ENCODE measurements at regions not wholly inside any gene's neighbourhood (a gene's known extent, or its start where the extent isn't known, plus 50 kb on each side); places are given as distances from the start of the nearest gene placed in this dataset.

GRCh38 chr3:102532901-102533300 is 98.1 kb downstream of the ZPLD1 start:
- no peak for FAIRE-seq
- Histone ChIP-seq H3K79me2 (ENCODE audit: control insufficient read depth in 1 of 2, insufficient read depth in 2 of 2, low read length in 2 of 2) (no peaks in the 10 kb centered on the region), H3K79me1 (ENCODE audit: low read depth, low read length) (no peaks in the 10 kb centered on the region), H2AFZ (ENCODE audit: low read length) (no peak overlapping the region), H3K4me1 (replicated peaks in 1 of 4; ENCODE audit: control insufficient read depth in 3 of 4, insufficient read depth in 4 of 4, low read length in 3 of 4) (no peaks in the 10 kb centered on the region), H3K27me3 (replicated peaks in 1 of 4; ENCODE audit: control insufficient read depth in 3 of 4, extremely low read depth in 1 of 4, insufficient read depth in 3 of 4, low read length in 3 of 4) (no peaks in the 10 kb centered on the region), H3K56ac (replicated peaks; ENCODE audit: insufficient read length, low read depth, low read length) (no peak overlapping the region), H4K8ac (ENCODE audit: extremely low read depth, insufficient read depth, low read length) (no peak overlapping the region), H3K9me3 (ENCODE audit: insufficient read depth in 2 of 2, low read depth in 1 of 2, low read length in 1 of 2) (no peaks in the 10 kb centered on the region), H3K23me2 (ENCODE audit: low read depth, low read length) (no peaks in the 10 kb centered on the region; the same call in 1 of the 2 replicates), H2BK15ac (ENCODE audit: low read length) (no peak overlapping the region), H3K27ac (ENCODE audit: low read depth, low read length) (no peak overlapping the region), H3K9ac (replicated peaks in 1 of 4; ENCODE audit: extremely low read depth in 1 of 4, low read depth in 3 of 4, low read length in 3 of 4) (no peak overlapping the region), H4K20me1 (replicated peaks in 1 of 2; ENCODE audit: control insufficient read depth in 1 of 2, insufficient read depth in 2 of 2, low read length in 2 of 2) (no peaks in the 10 kb centered on the region), H3K18ac (ENCODE audit: extremely low read depth, low read length) (no peak overlapping the region), H3K14ac (ENCODE audit: insufficient read length) (no peak overlapping the region), H3K4me2 (ENCODE audit: insufficient read depth in 1 of 2, low read depth in 2 of 2, low read length in 2 of 2) (no peak overlapping the region), H2BK5ac (ENCODE audit: low read depth, low read length) (no peak overlapping the region), H3K36me3 (ENCODE audit: control insufficient read depth in 2 of 4, insufficient read depth in 4 of 4, low read length in 3 of 4) (no peaks in the 10 kb centered on the region), H4K5ac (ENCODE audit: insufficient read length, low read depth, low read length) (no peak overlapping the region), H4K91ac (replicated peaks; ENCODE audit: insufficient read length, low read length) (no peak overlapping the region), H3K23ac (ENCODE audit: insufficient read length) (no peak overlapping the region), H2AK5ac (ENCODE audit: low read depth, low read length) (no peak overlapping the region), H3K4me3 (ENCODE audit: extremely low read depth in 1 of 4, insufficient read depth in 2 of 4, low read depth in 3 of 4, low read length in 4 of 4) (no peak overlapping the region), H2BK20ac (ENCODE audit: low read length) (no peak overlapping the region), H2BK120ac (replicated peaks; ENCODE audit: low read depth, low read length) (no peak overlapping the region), H3K4ac (replicated peaks; ENCODE audit: insufficient read length, low read depth, low read length) (no peak overlapping the region), H2BK12ac (ENCODE audit: low read depth, low read length) (no peak overlapping the region)
- DNase-seq (ENCODE audit: low read depth in 1 of 2, low spot score in 2 of 2) = no peak
- TF ChIP-seq SP1 (IDR thresholded peaks at IDR 0.05; ENCODE audit: low read depth, low read length) (no peak), MAFK (IDR thresholded peaks at IDR 0.05; ENCODE audit: low read depth, low read length) (no peak)
- CTCF ChIA-PET (ENCODE audit: partially characterized antibody) = no interaction called here
- POLR2A ChIA-PET (ENCODE audit: partially characterized antibody) = no interaction called here
- WGBS, 2 experiments (ENCODE audit: extremely low coverage in 1 of 2, insufficient coverage in 1 of 2, insufficient read length in 1 of 2, insufficient replicate concordance in 2 of 2, low coverage in 1 of 2, low lambda C conversion rate in 2 of 2, missing lambda C conversion rate in 1 of 2) = 88% methylated on average over 3 of the region's 3 CpGs; no CpG with 5 or more reads in 1 of the 2 experiments
